CD4-positive, alpha-beta T cell treated with Interleukin-4 for 4 hours (primary cell): ENCODE measurements at regions not wholly inside any gene's neighbourhood (a gene's known extent, or its start where the extent isn't known, plus 50 kb on each side); places are given as distances from the start of the nearest gene placed in this dataset.

Experiments used
- DNase-seq: peaks from one replicate; pipeline ENCODE4 v3.0.0-alpha.2; 2020

GRCh38 chr1:234708700-234709395, 98.9 kb upstream of the IRF2BP2 start:
- DNase-seq: no peak

- no peak for DNase-seq
These were observed 97.7 kb upstream of the IRF2BP2 start for GRCh38 chr1:234707641-234708040.

GRCh38 chr1:234706931-234707330, 97.0 kb upstream of the IRF2BP2 start:
- no peak for DNase-seq

GRCh38 chr1:234706199-234706598, 96.2 kb upstream of the IRF2BP2 start:
- DNase-seq: no peak

GRCh38 chr1:234705615-234706014, 95.6 kb upstream of the IRF2BP2 start:
- DNase-seq: no peak

GRCh38 chr1:234704106-234704887, 94.3 kb upstream of the IRF2BP2 start:
- DNase-seq: no peak

- DNase-seq: no peak
These were observed 92.5 kb upstream of the IRF2BP2 start for GRCh38 chr1:234702342-234703000.

- DNase-seq: no peak
These were observed 91.9 kb upstream of the IRF2BP2 start for GRCh38 chr1:234701737-234702341.

GRCh38 chr1:234699795-234700665, 90.1 kb upstream of the IRF2BP2 start:
- peak; percentile 51 for DNase-seq

GRCh38 chr1:234698686-234699085, 88.7 kb upstream of the IRF2BP2 start:
- no peak for DNase-seq

GRCh38 chr1:234697741-234698140, 87.8 kb upstream of the IRF2BP2 start:
- no peak for DNase-seq

GRCh38 chr1:234697015-234697414, 87.0 kb upstream of the IRF2BP2 start:
- DNase-seq: no peak

GRCh38 chr1:234696148-234696576, 86.2 kb upstream of the IRF2BP2 start:
- no peak for DNase-seq

- DNase-seq: no peak
These were observed 84.7 kb upstream of the IRF2BP2 start for GRCh38 chr1:234694661-234695060.

- DNase-seq: no peak
These were observed 83.1 kb upstream of the IRF2BP2 start for GRCh38 chr1:234692966-234693580.

- peak; percentile 2 for DNase-seq
These were observed 81.6 kb upstream of the IRF2BP2 start for GRCh38 chr1:234691567-234691966.

- DNase-seq: no peak
These were observed 80.9 kb upstream of the IRF2BP2 start for GRCh38 chr1:234690872-234691271.

GRCh38 chr1:234689236-234689635, 79.3 kb upstream of the IRF2BP2 start:
- no peak for DNase-seq

- no peak for DNase-seq
These were observed 77.0 kb upstream of the IRF2BP2 start for GRCh38 chr1:234687011-234687410.

GRCh38 chr1:234686035-234686434, 76.1 kb upstream of the IRF2BP2 start:
- DNase-seq: no peak

- no peak for DNase-seq
These were observed 74.9 kb upstream of the IRF2BP2 start for GRCh38 chr1:234684856-234685255.
